GM04503 (cell line): ENCODE measurements at regions not wholly inside any gene's neighbourhood (a gene's known extent, or its start where the extent isn't known, plus 50 kb on each side); places are given as distances from the start of the nearest gene placed in this dataset.
"Not testable (repeated sequence)": the region's sequence is repeated elsewhere in the genome, so short reads cannot be mapped to it uniquely, and the experiment has no call there.

ENCODE experiments used
- DNase-seq: peaks from one replicate; pipeline ENCODE4 v3.0.0-alpha.2; 2012; ENCODE audit warnings: low read depth

- no peak for DNase-seq
Measured at GRCh38 chrX:42290608-42291007, 367.3 kb upstream of the CASK start.

- no peak for DNase-seq
Measured at GRCh38 chrX:42289492-42290385, 366.4 kb upstream of the CASK start.

GRCh38 chrX:42285681-42286080 is 362.3 kb upstream of the CASK start:
- DNase-seq: not testable (repeated sequence)

GRCh38 chrX:42276982-42277690 is 353.8 kb upstream of the CASK start:
- DNase-seq: no peak

GRCh38 chrX:42274151-42274550 is 350.8 kb upstream of the CASK start:
- DNase-seq: no peak

GRCh38 chrX:42273387-42273786 is 350.0 kb upstream of the CASK start:
- no peak for DNase-seq

GRCh38 chrX:42269186-42269585 is 345.8 kb upstream of the CASK start:
- peak; percentile 2 for DNase-seq

GRCh38 chrX:42260854-42261253 is 337.5 kb upstream of the CASK start:
- DNase-seq: no peak

- DNase-seq: no peak
Measured at GRCh38 chrX:42248226-42248625, 324.9 kb upstream of the CASK start.

- DNase-seq: peak; percentile 0
Measured at GRCh38 chrX:42247241-42247640, 323.9 kb upstream of the CASK start.

- DNase-seq: no peak
Measured at GRCh38 chrX:42246814-42247213, 323.5 kb upstream of the CASK start.

GRCh38 chrX:42242004-42242403 is 318.6 kb upstream of the CASK start:
- no peak for DNase-seq

- no peak for DNase-seq
Measured at GRCh38 chrX:42241421-42241820, 318.1 kb upstream of the CASK start.

GRCh38 chrX:42237956-42238355 is 314.6 kb upstream of the CASK start:
- no peak for DNase-seq

- DNase-seq: no peak
Measured at GRCh38 chrX:42229533-42229932, 306.2 kb upstream of the CASK start.

GRCh38 chrX:42220666-42221065 is 297.3 kb upstream of the CASK start:
- no peak for DNase-seq

- no peak for DNase-seq
Measured at GRCh38 chrX:42220083-42220482, 296.7 kb upstream of the CASK start.

GRCh38 chrX:42219231-42219630 is 295.9 kb upstream of the CASK start:
- DNase-seq: no peak

- DNase-seq: no peak
Measured at GRCh38 chrX:42195506-42195905, 272.2 kb upstream of the CASK start.

GRCh38 chrX:42189576-42189975 is 266.2 kb upstream of the CASK start:
- DNase-seq: no peak

- no peak for DNase-seq
Measured at GRCh38 chrX:42188730-42189129, 265.4 kb upstream of the CASK start.

GRCh38 chrX:42176789-42177188 is 253.4 kb upstream of the CASK start:
- DNase-seq: no peak

GRCh38 chrX:42175843-42176242 is 252.5 kb upstream of the CASK start:
- no peak for DNase-seq
